ENCODE measurements at regions not wholly inside any gene's neighbourhood (a gene's known extent, or its start where the extent isn't known, plus 50 kb on each side); places are given as distances from the start of the nearest gene placed in this dataset.
"Not testable (repeated sequence)": the region's sequence is repeated elsewhere in the genome, so short reads cannot be mapped to it uniquely, and the experiment has no call there.

GRCh38 chr11:37171451-37171850 is 573.4 kb upstream of the RAG2 start:
- no peak for DNase-seq (ENCODE audit: low spot score)

DNA sequence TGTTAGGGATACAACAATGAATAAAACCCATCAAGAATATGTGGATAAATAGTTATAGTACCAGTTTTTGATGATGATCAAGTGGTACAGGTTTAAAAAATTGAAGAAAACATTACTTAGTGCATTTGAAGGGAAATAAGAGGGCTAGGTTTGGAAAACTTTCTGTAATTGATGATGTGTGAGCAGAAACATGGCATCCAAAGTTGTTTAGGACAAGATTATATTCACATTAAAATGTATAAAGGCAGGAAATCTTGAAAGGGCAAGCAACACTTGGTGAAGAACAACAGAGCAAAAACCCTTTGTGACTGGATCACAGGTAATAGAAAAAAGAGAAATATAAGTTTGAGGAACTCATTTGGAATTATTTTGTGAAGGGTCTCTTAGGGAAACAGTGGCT is 572.3 kb upstream of the RAG2 start:
- no peak for DNase-seq (ENCODE audit: low spot score)

DNA sequence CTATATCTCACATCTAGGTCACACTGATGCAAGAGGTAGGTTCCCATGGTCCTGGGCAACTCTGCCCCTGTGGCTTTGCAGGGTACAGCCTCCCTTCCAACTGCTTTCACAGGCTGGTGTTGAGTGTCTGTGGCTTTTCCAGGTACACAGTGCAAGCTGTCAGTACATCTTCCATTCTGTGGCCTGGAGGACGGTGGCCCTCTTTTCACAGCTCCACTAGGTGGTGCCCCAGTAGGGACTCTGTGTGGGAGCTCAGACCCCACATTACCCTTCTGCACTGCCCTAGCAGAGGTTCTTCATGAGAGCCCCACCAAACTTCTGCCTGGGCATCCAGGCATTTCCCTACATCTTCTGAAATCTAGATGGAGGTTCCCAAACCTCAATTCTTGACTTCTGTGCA is 547.4 kb upstream of the RAG2 start:
- DNase-seq (ENCODE audit: low spot score), result not testable (repeated sequence)

DNA sequence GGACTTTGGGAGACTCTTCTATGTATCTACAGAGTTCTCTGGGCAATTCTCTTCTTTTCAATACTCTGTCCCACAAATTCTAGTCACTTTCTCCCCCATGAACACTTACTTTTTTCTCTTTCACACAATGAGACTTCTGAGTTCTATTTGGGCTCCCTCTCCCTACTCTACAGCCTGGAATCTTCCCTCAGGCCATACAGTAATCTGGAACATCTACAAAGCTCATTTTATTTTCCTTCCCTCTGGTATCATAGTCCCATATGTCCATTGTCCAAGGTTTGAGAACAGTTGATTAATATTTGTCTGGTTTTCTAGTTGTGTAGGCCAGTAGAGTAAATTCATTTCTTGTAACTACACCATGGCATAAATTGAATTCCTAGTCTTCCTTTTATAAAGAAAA is 544.6 kb upstream of the RAG2 start:
- DNase-seq (ENCODE audit: low spot score), result no peak

GRCh38 chr11:37141707-37142106 is 543.7 kb upstream of the RAG2 start:
- no peak for DNase-seq (ENCODE audit: low spot score)

DNA sequence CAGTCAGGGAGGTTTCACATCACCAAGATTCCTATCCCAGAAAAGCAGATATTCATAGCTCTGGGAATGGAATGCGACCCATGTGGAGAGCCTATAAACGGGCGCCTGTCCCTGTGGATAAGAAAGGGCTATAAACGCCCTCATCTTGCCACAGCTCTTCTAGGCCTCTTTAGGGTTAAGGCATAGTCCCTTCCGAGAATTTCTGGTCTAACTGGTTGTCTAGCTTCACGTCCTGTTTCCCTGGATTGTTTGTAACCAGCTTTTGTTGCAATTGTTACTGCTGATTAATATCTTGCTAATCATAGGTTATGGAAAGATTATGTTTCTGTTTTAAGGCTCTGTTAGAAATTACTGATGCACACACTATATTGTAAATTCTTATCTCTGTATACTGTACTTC is 537.6 kb upstream of the RAG2 start:
- DNase-seq (ENCODE audit: low spot score), result not testable (repeated sequence)

GRCh38 chr11:37134637-37135036 is 536.6 kb upstream of the RAG2 start:
- DNase-seq (ENCODE audit: low spot score), result no peak

- DNase-seq (ENCODE audit: low spot score), result no peak
Measured at GRCh38 chr11:37124384-37124783, 526.3 kb upstream of the RAG2 start.

GRCh38 chr11:37115963-37116362 is 517.9 kb upstream of the RAG2 start:
- no peak for DNase-seq (ENCODE audit: low spot score)

DNA sequence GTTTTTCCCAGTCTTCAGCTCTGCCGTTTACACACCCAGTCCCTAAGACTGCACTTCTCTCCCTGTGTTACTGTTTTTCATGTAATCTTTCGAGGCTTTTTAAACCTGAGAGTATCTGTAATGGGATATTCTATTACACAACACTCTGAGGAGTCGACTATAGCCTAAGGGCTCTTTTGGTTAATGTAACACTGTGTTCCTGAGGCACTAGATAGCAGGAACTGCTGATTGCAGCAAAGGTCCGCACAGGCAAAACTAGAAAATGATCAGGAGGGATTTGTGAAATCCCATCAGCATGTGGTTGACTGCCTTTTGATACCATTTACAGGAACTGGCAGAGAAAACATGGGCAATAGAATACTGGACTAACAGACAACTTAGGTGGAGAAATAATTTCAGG is 512.3 kb upstream of the RAG2 start:
- DNase-seq (ENCODE audit: low spot score), result no peak

DNA sequence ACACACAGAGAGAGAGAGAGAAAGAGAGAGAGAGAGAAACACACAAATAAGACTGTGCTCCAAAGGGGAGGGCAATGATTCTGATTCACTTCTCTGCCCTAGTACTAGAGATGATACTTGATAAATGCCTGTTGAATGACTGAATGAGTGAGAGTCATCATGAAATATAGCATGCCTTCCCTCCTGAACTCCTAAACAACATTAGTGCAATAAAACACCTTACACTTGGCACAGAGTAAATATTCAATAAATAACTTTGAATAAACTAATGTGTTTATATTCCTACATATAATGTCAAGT is 511.2 kb upstream of the RAG2 start:
- no peak for DNase-seq (ENCODE audit: low spot score)

GRCh38 chr11:37108436-37109285 is 510.6 kb upstream of the RAG2 start:
- DNase-seq (ENCODE audit: low spot score), result no peak

- no peak for DNase-seq (ENCODE audit: low spot score)
Measured at GRCh38 chr11:37107831-37108230, 509.8 kb upstream of the RAG2 start.

DNA sequence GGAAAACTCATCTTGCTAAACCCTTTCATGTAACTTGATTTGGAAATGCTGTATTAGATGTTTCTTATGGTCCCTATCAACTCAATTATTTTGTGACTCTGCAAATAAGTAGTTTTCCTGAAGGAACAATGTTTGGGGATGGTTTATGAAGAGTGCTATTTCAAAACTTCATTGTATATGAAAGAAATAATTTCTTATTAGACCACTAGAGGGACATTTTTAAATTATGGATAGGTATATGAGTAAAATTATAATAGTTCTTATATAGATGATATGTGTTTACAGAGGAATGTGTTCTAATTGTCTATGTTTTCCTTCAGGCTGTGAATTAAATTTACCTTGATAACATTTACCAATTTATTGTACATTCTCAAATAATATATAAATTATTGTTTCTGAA is 509.4 kb upstream of the RAG2 start:
- DNase-seq (ENCODE audit: low spot score), result no peak

DNA sequence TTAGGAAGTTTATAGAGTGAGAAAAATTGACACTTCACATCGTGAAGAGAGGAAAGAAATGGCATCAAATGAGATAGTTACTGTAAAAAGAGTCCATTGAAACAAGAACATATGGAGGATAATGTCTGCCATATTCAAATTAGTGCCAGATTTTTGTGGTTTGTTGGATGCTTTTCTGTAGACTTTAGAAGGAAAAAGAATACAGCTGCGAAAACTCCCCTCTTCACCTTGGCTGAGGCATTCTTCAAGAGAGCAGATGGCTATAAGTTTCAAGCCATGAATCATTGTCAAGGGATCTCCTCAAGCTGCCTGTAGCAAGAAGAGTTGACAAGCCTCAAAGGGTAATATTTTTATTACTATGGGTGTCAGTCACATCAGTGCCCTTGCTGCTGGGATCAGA is 507.4 kb upstream of the RAG2 start:
- no peak for DNase-seq (ENCODE audit: low spot score)

DNA sequence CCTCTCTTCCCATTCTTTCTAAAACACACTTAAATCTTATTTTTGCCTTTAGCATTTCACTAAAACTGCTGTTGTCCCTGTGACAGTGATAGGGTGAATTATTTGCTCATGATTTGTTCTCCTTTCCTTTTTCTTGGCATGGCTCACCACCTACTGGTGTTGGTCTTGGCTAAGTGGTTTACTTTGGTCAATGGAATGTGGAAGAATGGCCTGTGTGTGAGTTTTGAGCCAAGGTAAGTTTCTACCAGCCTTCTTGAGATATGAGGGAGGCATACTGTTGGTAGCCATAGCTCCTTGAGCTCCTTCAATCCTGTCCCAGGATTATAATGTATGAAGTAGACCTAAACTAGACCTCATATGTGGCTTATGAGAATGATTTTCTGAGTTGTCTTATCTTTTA is 506.3 kb upstream of the RAG2 start:
- DNase-seq (ENCODE audit: low spot score), result no peak

DNA sequence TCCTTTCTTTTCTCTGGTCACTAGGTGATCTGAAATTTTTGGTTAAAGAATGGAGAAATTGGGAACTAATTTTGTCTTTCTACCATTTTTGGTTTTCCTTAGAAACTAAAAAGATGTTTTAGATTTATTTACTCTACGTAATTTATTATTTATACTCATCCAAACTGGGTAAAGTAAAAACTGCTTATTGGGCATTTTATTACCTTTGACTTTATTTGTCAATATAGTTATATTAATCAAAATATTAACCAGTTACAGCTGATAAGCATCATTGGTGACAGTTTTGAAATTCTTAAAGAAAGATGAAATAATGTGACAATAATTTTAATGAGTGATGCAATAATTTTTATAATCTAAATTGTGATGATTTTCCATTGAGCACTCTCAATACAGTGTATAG is 502.0 kb upstream of the RAG2 start:
- no peak for DNase-seq (ENCODE audit: low spot score)

- no peak for DNase-seq (ENCODE audit: low spot score)
Measured at GRCh38 chr11:37092487-37092886, 494.5 kb upstream of the RAG2 start.

DNA sequence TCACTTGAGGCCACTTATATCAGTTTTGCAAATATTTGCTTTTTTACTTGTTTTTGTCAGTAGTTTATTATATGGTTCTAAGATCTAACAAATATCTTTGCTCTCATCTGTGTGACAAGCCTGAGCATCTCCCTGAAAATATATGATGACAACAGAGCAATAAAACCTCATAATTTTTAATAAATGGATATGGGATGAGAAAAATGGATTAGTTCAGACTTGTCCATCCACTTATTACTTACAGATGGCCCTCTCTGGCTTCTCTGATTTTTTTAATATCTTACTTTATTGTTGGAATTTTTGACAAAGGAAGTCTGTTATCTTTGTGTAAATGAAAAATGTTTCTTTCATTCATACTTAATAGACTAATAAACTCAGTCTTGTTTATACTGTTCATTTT is 491.4 kb upstream of the RAG2 start:
- DNase-seq (ENCODE audit: low spot score), result no peak

- no peak for DNase-seq (ENCODE audit: low spot score)
Measured at GRCh38 chr11:37088573-37088910, 490.5 kb upstream of the RAG2 start.

GRCh38 chr11:37087650-37088572 is 489.9 kb upstream of the RAG2 start:
- DNase-seq (ENCODE audit: low spot score), result no peak

GRCh38 chr11:37078521-37078920 is 480.5 kb upstream of the RAG2 start:
- DNase-seq (ENCODE audit: low spot score), result no peak

- DNase-seq (ENCODE audit: low spot score), result no peak
Measured at GRCh38 chr11:37076866-37077265, 478.8 kb upstream of the RAG2 start.
